ENCODE measurements at regions not wholly inside any gene's neighbourhood (a gene's known extent, or its start where the extent isn't known, plus 50 kb on each side); places are given as distances from the start of the nearest gene placed in this dataset.

DNA sequence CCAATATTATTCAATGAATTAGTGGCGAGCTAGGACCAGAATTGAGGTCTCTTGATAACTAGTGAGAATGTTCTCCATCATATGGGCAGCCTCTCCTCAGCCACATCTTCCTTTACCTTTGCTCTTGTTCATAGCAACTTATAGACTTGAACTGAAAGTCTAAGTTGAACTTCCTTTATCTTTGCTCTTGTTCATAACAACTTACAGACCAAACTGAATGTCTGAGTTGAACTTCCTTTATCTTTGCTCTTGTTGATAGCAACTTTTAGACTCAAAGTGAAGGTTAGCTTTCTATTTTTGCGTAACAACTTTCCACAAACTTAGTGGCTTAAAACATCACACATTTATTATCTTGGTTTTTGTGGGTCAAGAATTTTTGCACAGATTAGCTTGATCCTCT lies 146.4 kb upstream of the C9orf72 start:
- no peak for TF ChIP-seq CTCF (conservative IDR thresholded peaks at IDR 0.05; ENCODE audit: low read depth, low read length)
- no peak for TF ChIP-seq POLR2A (IDR thresholded peaks at IDR 0.05; ENCODE audit: low read depth, low read length)
- no peak for TF ChIP-seq MAZ (IDR thresholded peaks at IDR 0.05; ENCODE audit: borderline replicate concordance, low read depth, low read length)
- no peak for TF ChIP-seq CEBPB (IDR thresholded peaks at IDR 0.05; ENCODE audit: low read depth, low read length)
- no peak for TF ChIP-seq CHD1 (IDR thresholded peaks at IDR 0.05; ENCODE audit: low read depth, low read length)
- TF ChIP-seq RAD21 (IDR thresholded peaks at IDR 0.05; ENCODE audit: low read length): no peak
- no peak for TF ChIP-seq MAFK (IDR thresholded peaks at IDR 0.05; ENCODE audit: low read depth, low read length)
